Keratinocyte (primary cell): ENCODE measurements at regions not wholly inside any gene's neighbourhood (a gene's known extent, or its start where the extent isn't known, plus 50 kb on each side); places are given as distances from the start of the nearest gene placed in this dataset.

Experiments used
- DNase-seq: peaks from one replicate; pipeline ENCODE4 v3.0.0-alpha.2; 2011; ENCODE audit warnings: low read depth, missing footprints, low spot score
- FAIRE-seq: peaks from 2 replicates; lab custom pipeline; 2011; peaks lifted over from hg19 to GRCh38; lab: Jason Lieb, UNC
- H2AFZ ChIP-seq: 2 replicates; pipeline ENCODE4 v1.6.0; 2012; ENCODE audit warnings: low read length, control low read depth, inconsistent platforms; ENCODE audit not compliant: control insufficient read depth
- H3K27ac ChIP-seq: 2 replicates; pipeline ENCODE4 v1.5.1; 2011; ENCODE audit warnings: low read length; ENCODE audit not compliant: control insufficient read depth, insufficient read depth
- H3K27me3 ChIP-seq: 3 replicates; pipeline ENCODE4 v1.6.0; 2011; ENCODE audit warnings: low read length; ENCODE audit not compliant: control insufficient read depth, insufficient read depth; ENCODE audit errors: extremely low read depth
- H3K36me3 ChIP-seq, 2 experiments: 2 replicates in 1 of 2; 3 replicates in 1 of 2; pipeline ENCODE4 v1.5.1; 2011; ENCODE audit warnings: low read length in 2 of 2, mild to moderate bottlenecking in 1 of 2; ENCODE audit not compliant: control insufficient read depth in 2 of 2, insufficient read depth in 2 of 2; ENCODE audit errors: extremely low read depth in 1 of 2
- H3K4me1 ChIP-seq: 3 replicates; pipeline ENCODE4 v1.5.1; 2011; ENCODE audit warnings: low read length; ENCODE audit not compliant: control insufficient read depth, insufficient read depth; ENCODE audit errors: extremely low read depth
- H3K4me2 ChIP-seq: 3 replicates; pipeline ENCODE4 v1.6.0; 2011; ENCODE audit warnings: low read depth, low read length; ENCODE audit not compliant: control insufficient read depth, insufficient read depth; ENCODE audit errors: extremely low read depth
- H3K4me3 ChIP-seq, 3 experiments: fragments of 200-600 bp in 1 of 3; sonication (generic) in 1 of 3; 2 replicates in 2 of 3; 3 replicates in 1 of 3; pipeline ENCODE4 v1.5.1; 2011 to 2016; ENCODE audit warnings: low read length in 3 of 3, mild to moderate bottlenecking in 3 of 3, control low read depth in 2 of 3, inconsistent platforms in 1 of 3, low read depth in 1 of 3, mixed read lengths in 1 of 3, mixed run types in 1 of 3, moderate library complexity in 1 of 3; ENCODE audit not compliant: control insufficient read depth in 2 of 3, insufficient read depth in 2 of 3; ENCODE audit errors: extremely low read depth in 1 of 3
- H3K79me2 ChIP-seq: 2 replicates; pipeline ENCODE4 v1.6.0; 2012; ENCODE audit warnings: low read length; ENCODE audit not compliant: control insufficient read depth, insufficient read depth
- H3K9ac ChIP-seq: 3 replicates; pipeline ENCODE4 v1.6.0; 2011; ENCODE audit warnings: low read length; ENCODE audit not compliant: control insufficient read depth, insufficient read depth; ENCODE audit errors: extremely low read depth
- H3K9me1 ChIP-seq: 3 replicates; pipeline ENCODE4 v1.6.0; 2011; ENCODE audit warnings: low read length; ENCODE audit not compliant: control insufficient read depth, insufficient read depth; ENCODE audit errors: extremely low read depth
- H3K9me3 ChIP-seq: 2 replicates; pipeline ENCODE4 v1.5.1; 2012; ENCODE audit warnings: low read depth, low read length; ENCODE audit not compliant: control insufficient read depth
- H4K20me1 ChIP-seq: 3 replicates; pipeline ENCODE4 v1.6.0; 2011; ENCODE audit warnings: low read length; ENCODE audit not compliant: control insufficient read depth, insufficient read depth; ENCODE audit errors: extremely low read depth
- EZH2 ChIP-seq: IDR thresholded peaks from one replicate; pipeline ENCODE4 v1.6.1; 2012; ENCODE audit warnings: inconsistent platforms, mild to moderate bottlenecking, low read length, moderate library complexity
- dilution Hi-C: fragments of 300-500 bp; cut with MboI; formaldehyde crosslinking; loops from one replicate; pipeline ENCODE4 v1.7.0; 2020; ENCODE audit warnings: low sequenced_read_pairs; ENCODE audit not compliant: extremely low pct_ligation_motif_present
- TF ChIP-seq, protein P1 (sequence below), 3 experiments: IDR thresholded peaks in 1 of 3; conservative IDR thresholded peaks in 1 of 3; optimal IDR thresholded peaks in 1 of 3; 2 replicates in 2 of 3; 3 replicates in 1 of 3; pipeline versions ENCODE3 to v1.5.1; 2011; ENCODE audit warnings: low read length in 3 of 3, mild to moderate bottlenecking in 3 of 3, moderate library complexity in 2 of 3, control low read depth in 1 of 3, inconsistent platforms in 1 of 3; ENCODE audit not compliant: insufficient read depth in 2 of 3; ENCODE audit errors: extremely low read depth in 1 of 3

DNA sequence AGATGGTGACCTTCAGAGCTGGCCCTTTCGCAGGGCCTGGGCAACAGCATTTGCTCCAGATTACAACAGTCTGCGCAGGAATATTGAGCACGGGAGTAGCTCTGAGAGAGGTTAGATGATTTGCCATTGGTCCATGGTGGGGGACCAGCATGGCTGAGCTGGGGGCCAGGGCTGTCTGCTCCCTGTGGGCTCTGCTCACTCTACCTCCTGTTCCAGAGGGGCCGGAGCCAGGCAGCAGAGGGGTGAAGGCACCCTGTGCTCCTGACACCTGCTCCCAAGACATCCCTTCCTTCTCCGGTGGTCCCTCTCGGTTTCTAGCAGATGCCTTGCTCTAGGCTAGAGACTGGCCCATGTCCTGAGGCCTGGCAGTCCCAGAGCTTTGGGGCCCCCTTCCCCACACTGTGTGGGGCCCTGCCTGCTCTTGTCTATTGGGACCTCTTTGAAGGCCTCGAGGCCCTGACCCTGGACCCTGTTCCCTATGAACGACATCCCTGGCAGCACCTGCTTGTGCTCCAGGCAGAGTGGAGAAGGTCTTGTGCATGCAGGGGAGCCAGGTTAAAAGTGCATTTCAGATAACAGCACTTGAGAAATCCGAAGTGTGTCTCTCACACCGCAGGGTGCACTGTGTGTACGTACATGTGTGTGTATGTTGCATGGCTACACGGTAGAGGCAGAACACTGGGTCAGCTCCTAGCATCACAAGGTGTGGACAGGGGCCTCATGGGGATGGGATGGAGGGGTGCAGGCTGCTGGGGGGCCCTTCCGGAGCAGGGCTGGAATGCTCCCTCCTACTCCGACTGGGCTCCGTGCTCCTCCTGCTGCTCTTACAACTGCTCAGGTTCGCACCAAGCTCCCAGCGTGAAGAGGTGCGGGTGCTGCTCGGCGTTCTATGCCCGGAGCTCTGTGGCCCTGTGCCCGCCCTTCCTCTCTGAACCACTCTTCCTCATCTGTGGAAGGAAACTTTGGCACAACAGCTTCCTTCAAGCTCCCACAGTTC, 123.3 kb upstream of the B3GAT1 start:
- dilution Hi-C loops = no loop called here
- Histone ChIP-seq H3K36me3 (no peaks in the 10 kb centered on the region), H3K9me3 (no peaks in the 10 kb centered on the region), H3K9ac (no peak overlapping the region), H3K9me1 (no peaks in the 10 kb centered on the region), H3K79me2 (no peaks in the 10 kb centered on the region), H3K4me3 (no peak overlapping the region), H3K4me2 (no peak overlapping the region), H4K20me1 (no peaks in the 10 kb centered on the region), H3K4me1 (no peaks in the 10 kb centered on the region), H2AFZ (no peak overlapping the region), H3K27me3 (no peaks in the 10 kb centered on the region), H3K27ac (no peak overlapping the region)
- no peak for DNase-seq
- TF ChIP-seq, protein P1, sequence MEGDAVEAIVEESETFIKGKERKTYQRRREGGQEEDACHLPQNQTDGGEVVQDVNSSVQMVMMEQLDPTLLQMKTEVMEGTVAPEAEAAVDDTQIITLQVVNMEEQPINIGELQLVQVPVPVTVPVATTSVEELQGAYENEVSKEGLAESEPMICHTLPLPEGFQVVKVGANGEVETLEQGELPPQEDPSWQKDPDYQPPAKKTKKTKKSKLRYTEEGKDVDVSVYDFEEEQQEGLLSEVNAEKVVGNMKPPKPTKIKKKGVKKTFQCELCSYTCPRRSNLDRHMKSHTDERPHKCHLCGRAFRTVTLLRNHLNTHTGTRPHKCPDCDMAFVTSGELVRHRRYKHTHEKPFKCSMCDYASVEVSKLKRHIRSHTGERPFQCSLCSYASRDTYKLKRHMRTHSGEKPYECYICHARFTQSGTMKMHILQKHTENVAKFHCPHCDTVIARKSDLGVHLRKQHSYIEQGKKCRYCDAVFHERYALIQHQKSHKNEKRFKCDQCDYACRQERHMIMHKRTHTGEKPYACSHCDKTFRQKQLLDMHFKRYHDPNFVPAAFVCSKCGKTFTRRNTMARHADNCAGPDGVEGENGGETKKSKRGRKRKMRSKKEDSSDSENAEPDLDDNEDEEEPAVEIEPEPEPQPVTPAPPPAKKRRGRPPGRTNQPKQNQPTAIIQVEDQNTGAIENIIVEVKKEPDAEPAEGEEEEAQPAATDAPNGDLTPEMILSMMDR (optimal IDR thresholded peaks at IDR 0.05 in 1 of 3, IDR thresholded peaks at IDR 0.05 in 1 of 3, conservative IDR thresholded peaks at IDR 0.05 in 1 of 3; ENCODE audit: extremely low read depth in 1 of 3, insufficient read depth in 2 of 3, low read length in 3 of 3) = no peak
- TF ChIP-seq EZH2 = no peak
- no peak for FAIRE-seq

DNA sequence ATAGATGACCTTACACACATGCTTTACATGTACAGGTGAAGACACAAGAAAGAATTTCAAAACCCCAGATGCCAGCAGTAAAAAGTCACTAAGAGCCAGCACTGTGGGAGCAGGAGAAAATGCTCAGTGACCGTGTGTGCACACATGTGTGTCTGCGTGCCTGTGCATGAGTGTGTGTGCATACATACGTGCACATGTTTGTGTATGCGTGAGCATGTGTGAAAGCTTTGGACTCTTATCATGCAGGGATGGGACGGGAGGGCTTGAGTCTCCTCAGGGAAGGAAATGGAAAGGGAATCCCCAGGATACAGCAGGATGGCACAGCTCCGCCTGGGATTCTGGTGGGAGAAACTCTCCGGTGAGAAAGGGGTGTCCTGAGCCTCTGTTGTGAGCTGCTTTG, 121.5 kb upstream of the B3GAT1 start:
- no peaks in the 10 kb centered on the region for H3K79me2 ChIP-seq
- TF ChIP-seq, protein P1 (optimal IDR thresholded peaks at IDR 0.05 in 1 of 3, IDR thresholded peaks at IDR 0.05 in 1 of 3, conservative IDR thresholded peaks at IDR 0.05 in 1 of 3; ENCODE audit: extremely low read depth in 1 of 3, insufficient read depth in 2 of 3, low read length in 3 of 3) = no peak
- TF ChIP-seq EZH2 = no peak
- no peak overlapping the region for H3K4me3 ChIP-seq
- no peaks in the 10 kb centered on the region for H3K9me3 ChIP-seq
- H4K20me1 ChIP-seq = no peaks in the 10 kb centered on the region
- no peak overlapping the region for H3K4me2 ChIP-seq
- H2AFZ ChIP-seq = no peak overlapping the region
- dilution Hi-C loops = no loop called here
- FAIRE-seq (no peak), DNase-seq (no peak)
- H3K27ac ChIP-seq = no peak overlapping the region
- H3K9me1 ChIP-seq = no peaks in the 10 kb centered on the region
- no peak overlapping the region for H3K9ac ChIP-seq
- H3K4me1 ChIP-seq = no peaks in the 10 kb centered on the region
- H3K27me3 ChIP-seq = no peaks in the 10 kb centered on the region
- H3K36me3 ChIP-seq = no peaks in the 10 kb centered on the region
